GM06990 (cell line): ENCODE measurements at regions not wholly inside any gene's neighbourhood (a gene's known extent, or its start where the extent isn't known, plus 50 kb on each side); places are given as distances from the start of the nearest gene placed in this dataset.
A peak's percentile ranks its signal among the peaks of the same experiment; 100 is the strongest.

Experiments used
- DNase-seq: peaks from one replicate; pipeline ENCODE4 v3.0.0-alpha.2; 2011; ENCODE audit not compliant: insufficient read length; ENCODE audit errors: extremely low read depth
- H3K27me3 ChIP-seq: replicated peaks from 2 replicates; pipeline ENCODE4 v1.6.0; 2011; ENCODE audit warnings: low read length; ENCODE audit not compliant: control insufficient read depth, insufficient read depth
- H3K36me3 ChIP-seq: 2 replicates; pipeline ENCODE4 v1.5.1; 2011; ENCODE audit warnings: low read length; ENCODE audit not compliant: control insufficient read depth, insufficient read depth
- H3K4me3 ChIP-seq: replicated peaks from 2 replicates; pipeline ENCODE4 v1.5.1; 2011; ENCODE audit warnings: low read depth, mild to moderate bottlenecking, control low read depth, low read length
- TF ChIP-seq, protein P1 (sequence below): IDR thresholded peaks from 2 replicates; pipeline ENCODE4 v1.5.1; 2011; ENCODE audit warnings: low read length, control low read depth, mild to moderate bottlenecking, inconsistent platforms; ENCODE audit not compliant: insufficient read depth, poor library complexity, severe bottlenecking

DNA sequence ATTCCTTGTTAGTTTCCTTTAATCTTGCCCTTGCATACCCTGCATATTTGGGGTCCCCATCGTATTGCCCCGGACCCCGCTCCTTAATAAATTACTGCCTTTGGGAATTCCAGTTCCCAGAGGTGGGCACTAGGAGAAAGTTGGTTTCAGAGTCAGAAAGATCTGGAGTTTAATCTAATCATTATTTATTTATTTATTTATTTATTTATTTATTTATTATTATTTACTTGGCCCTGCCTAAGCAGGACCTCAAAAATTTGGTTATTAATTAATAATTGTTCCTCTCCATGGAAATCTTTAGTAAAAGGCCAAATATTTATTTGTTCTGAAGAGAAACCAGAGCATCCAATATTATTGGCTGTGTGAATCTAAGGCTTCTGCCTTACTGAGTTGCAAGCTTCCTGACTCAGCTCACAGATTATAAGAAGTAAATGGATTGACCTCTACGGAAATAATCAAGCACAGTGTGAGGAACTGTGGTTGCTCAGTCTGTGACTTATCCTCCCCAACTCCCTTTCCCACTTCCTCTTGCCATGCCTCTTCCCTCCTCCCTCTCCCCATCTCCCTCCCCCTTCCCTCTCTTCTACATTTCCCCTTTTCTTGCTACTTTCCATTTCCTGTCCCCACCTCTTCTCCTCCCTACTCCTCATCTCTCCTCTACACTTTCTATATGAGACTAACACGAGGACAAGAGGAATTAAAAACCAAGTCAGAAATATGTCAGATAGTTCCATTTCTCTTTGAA is 61.5 kb upstream of the AP1S2 start:
- Histone ChIP-seq H3K27me3 (no peaks in the 10 kb centered on the region), H3K4me3 (no peak overlapping the region), H3K36me3 (no peaks in the 10 kb centered on the region)
- DNase-seq = no peak
- TF ChIP-seq, protein P1, sequence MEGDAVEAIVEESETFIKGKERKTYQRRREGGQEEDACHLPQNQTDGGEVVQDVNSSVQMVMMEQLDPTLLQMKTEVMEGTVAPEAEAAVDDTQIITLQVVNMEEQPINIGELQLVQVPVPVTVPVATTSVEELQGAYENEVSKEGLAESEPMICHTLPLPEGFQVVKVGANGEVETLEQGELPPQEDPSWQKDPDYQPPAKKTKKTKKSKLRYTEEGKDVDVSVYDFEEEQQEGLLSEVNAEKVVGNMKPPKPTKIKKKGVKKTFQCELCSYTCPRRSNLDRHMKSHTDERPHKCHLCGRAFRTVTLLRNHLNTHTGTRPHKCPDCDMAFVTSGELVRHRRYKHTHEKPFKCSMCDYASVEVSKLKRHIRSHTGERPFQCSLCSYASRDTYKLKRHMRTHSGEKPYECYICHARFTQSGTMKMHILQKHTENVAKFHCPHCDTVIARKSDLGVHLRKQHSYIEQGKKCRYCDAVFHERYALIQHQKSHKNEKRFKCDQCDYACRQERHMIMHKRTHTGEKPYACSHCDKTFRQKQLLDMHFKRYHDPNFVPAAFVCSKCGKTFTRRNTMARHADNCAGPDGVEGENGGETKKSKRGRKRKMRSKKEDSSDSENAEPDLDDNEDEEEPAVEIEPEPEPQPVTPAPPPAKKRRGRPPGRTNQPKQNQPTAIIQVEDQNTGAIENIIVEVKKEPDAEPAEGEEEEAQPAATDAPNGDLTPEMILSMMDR = no peak

DNA sequence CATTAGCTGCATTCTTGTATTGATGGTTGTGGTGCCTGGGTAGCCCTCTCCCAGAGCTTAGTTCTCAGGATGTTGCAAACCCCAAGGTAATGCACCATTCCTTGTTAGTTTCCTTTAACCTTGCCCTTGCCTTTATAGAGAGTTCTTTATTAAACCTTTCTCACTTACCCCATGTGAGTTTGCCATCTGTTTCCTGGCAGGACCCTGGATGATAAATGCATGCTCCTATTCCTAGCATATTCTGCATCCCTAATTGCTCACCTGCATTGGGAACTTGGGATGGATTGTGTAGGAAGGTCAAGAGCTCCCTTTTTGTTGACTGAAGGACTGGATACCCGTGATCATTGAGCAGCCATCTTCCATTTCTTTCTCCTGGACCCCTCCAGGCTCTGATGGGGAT is 59.9 kb upstream of the AP1S2 start:
- Histone ChIP-seq H3K4me3 (no peak overlapping the region), H3K27me3 (no peaks in the 10 kb centered on the region), H3K36me3 (no peaks in the 10 kb centered on the region)
- DNase-seq = no peak
- TF ChIP-seq, protein P1 = no peak

DNA sequence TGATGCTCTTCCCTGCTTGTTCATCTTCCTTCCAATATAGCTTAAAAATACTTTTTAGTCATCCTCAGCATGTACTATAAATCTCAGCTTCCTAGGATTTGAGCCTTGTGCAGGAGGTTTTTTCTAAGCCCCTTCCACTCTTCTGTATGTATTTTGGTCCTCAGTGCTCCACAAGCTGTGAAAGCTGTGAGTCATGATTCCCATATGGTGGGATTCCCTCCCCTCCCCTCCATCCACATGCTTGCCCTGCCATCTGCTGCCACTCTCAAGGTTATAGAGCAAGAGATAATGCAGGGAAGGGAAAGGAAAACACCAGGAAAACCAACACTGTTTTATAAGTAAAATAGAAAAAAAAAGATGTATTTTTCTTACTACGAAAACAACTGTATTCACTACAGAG is 58.5 kb upstream of the AP1S2 start:
- Histone ChIP-seq H3K36me3 (no peaks in the 10 kb centered on the region), H3K4me3 (no peak overlapping the region), H3K27me3 (no peaks in the 10 kb centered on the region)
- no peak for DNase-seq
- TF ChIP-seq, protein P1 = no peak

DNA sequence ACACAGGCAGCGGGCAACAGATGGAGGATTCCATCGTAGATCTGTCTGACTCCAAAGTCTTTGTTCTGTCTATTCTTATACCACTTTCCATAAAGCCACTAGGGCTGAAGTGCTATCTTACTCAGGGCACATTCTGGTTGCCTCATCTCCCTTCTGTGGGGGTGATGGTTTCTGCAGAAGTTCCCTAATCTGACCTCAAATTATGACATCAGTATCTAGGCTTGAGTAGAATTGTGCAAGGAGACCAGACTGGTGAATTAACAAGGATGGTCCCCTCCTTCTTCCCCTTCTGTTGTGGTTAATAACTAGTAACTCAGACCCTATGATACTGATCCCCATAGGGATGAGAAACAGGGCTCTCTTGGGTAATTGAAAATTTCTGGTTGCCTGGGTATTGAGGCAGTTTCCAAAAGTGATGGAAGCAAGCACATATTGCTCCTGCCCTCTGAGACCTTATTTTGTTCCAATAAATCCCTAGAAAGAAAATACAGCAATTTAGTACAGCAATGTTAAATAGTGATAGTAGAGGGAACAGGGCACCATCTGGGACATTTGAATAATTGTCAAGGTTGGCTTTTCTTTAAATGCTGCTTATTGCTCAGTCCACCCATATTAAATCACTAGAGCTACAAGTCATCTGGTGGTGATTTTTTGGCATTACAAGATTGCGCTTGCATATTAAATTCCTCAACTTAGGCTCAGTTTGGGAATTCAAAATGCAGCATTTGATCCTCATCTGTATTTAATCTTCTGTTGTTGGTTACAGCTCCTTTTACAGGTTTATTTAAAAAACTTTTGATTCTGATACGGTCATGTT is 57.3 kb upstream of the AP1S2 start:
- no peak overlapping the region for H3K4me3 ChIP-seq
- peak; percentile 22 for DNase-seq
- no peaks in the 10 kb centered on the region for H3K36me3 ChIP-seq
- TF ChIP-seq, protein P1 = no peak
- no peaks in the 10 kb centered on the region for H3K27me3 ChIP-seq

DNA sequence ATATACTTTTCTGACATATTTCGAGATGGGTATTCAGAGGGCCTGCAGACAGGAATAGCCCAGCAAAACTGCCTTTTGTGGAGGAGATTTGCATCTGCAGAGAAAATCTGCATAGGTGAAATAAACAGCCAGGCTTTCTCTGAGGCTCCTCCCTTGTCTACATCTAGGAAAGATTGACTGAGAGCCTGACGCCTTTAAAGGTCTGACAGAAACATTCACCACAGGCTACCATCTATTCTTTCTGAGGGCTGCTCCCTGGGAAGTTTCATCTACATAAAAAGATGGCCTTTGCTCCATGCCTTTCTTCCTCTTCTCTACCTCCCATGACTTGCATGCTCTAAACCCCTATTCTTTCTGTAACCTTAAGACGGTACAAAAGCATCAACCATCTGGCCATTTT is 55.0 kb upstream of the AP1S2 start:
- H3K27me3 ChIP-seq = no peaks in the 10 kb centered on the region
- TF ChIP-seq, protein P1 = no peak
- H3K36me3 ChIP-seq = no peaks in the 10 kb centered on the region
- H3K4me3 ChIP-seq = no peak overlapping the region
- no peak for DNase-seq
